ENCODE measurements at regions not wholly inside any gene's neighbourhood (a gene's known extent, or its start where the extent isn't known, plus 50 kb on each side); places are given as distances from the start of the nearest gene placed in this dataset.

GRCh38 chr4:108405586-108405985 is 214.8 kb upstream of the RPL34 start:
- TF ChIP-seq SP1 (IDR thresholded peaks at IDR 0.05) (no peak), PKNOX1 (IDR thresholded peaks at IDR 0.05) (no peak), FOXK2 (IDR thresholded peaks at IDR 0.05) (no peak), BHLHE40 (IDR thresholded peaks at IDR 0.05; ENCODE audit: borderline replicate concordance) (no peak), HDGF (IDR thresholded peaks at IDR 0.05; ENCODE audit: borderline replicate concordance) (no peak), ELF4 (IDR thresholded peaks at IDR 0.05) (no peak), ARNT (IDR thresholded peaks at IDR 0.05) (no peak), FOXA1 (IDR thresholded peaks at IDR 0.05) (no peak)
